ENCODE measurements at regions not wholly inside any gene's neighbourhood (a gene's known extent, or its start where the extent isn't known, plus 50 kb on each side); places are given as distances from the start of the nearest gene placed in this dataset.

GRCh38 chr7:50836646-50837045, 54.0 kb upstream of the GRB10 start:
- no peak for ATAC-seq
- H3K9me3 ChIP-seq: no peaks in the 10 kb centered on the region
- H3K27ac ChIP-seq: no peak overlapping the region
- intact Hi-C loops (cut with DNase I): no loop called here
- no peak for TF ChIP-seq CTCF (IDR thresholded peaks at IDR 0.05)
- DNase-seq: no peak
- H3K36me3 ChIP-seq: no peaks in the 10 kb centered on the region
- H3K27me3 ChIP-seq: no peaks in the 10 kb centered on the region
- H3K4me1 ChIP-seq: no peaks in the 10 kb centered on the region
- no peak overlapping the region for H3K4me3 ChIP-seq

- DNase-seq (no peak), ATAC-seq (no peak)
- H3K9me3 ChIP-seq: no peaks in the 10 kb centered on the region
- no peak overlapping the region for H3K4me3 ChIP-seq
- no peaks in the 10 kb centered on the region for H3K36me3 ChIP-seq
- H3K27ac ChIP-seq: no peak overlapping the region
- no peaks in the 10 kb centered on the region for H3K27me3 ChIP-seq
- intact Hi-C loops (cut with DNase I): no loop called here
- no peak for TF ChIP-seq CTCF (IDR thresholded peaks at IDR 0.05)
- no peaks in the 10 kb centered on the region for H3K4me1 ChIP-seq
Measured at GRCh38 chr7:50835156-50835555, 52.5 kb upstream of the GRB10 start.

GRCh38 chr7:50834679-50835078, 52.0 kb upstream of the GRB10 start:
- Histone ChIP-seq H3K4me1 (no peaks in the 10 kb centered on the region), H3K36me3 (no peaks in the 10 kb centered on the region), H3K4me3 (no peak overlapping the region), H3K27ac (no peak overlapping the region), H3K27me3 (no peaks in the 10 kb centered on the region), H3K9me3 (no peaks in the 10 kb centered on the region)
- ATAC-seq: no peak
- intact Hi-C loops (cut with DNase I): no loop called here
- no peak for DNase-seq
- TF ChIP-seq CTCF (IDR thresholded peaks at IDR 0.05): no peak

GRCh38 chr7:50834031-50834535, 51.4 kb upstream of the GRB10 start:
- H3K27me3 ChIP-seq: no peaks in the 10 kb centered on the region
- no peaks in the 10 kb centered on the region for H3K36me3 ChIP-seq
- no peaks in the 10 kb centered on the region for H3K9me3 ChIP-seq
- no peaks in the 10 kb centered on the region for H3K4me1 ChIP-seq
- no peak overlapping the region for H3K27ac ChIP-seq
- no peak overlapping the region for H3K4me3 ChIP-seq
- intact Hi-C loops (cut with DNase I): no loop called here
- no peak for DNase-seq
- no peak for ATAC-seq
- no peak for TF ChIP-seq CTCF (IDR thresholded peaks at IDR 0.05)

- Histone ChIP-seq H3K36me3 (no peaks in the 10 kb centered on the region), H3K27me3 (no peaks in the 10 kb centered on the region), H3K4me1 (no peaks in the 10 kb centered on the region), H3K27ac (no peak overlapping the region), H3K4me3 (no peak overlapping the region), H3K9me3 (no peaks in the 10 kb centered on the region)
- ATAC-seq: no peak
- intact Hi-C loops (cut with DNase I): no loop called here
- no peak for DNase-seq
- TF ChIP-seq CTCF (IDR thresholded peaks at IDR 0.05): no peak
Measured at GRCh38 chr7:50832744-50833143, 50.0 kb upstream of the GRB10 start.

Measured in upper lobe of right lung (tissue), 1 donor.